ENCODE measurements at regions not wholly inside any gene's neighbourhood (a gene's known extent, or its start where the extent isn't known, plus 50 kb on each side); places are given as distances from the start of the nearest gene placed in this dataset.

GRCh38 chr4:124417371-124417770 lies 295.2 kb downstream of the ANKRD50 start:
- TF ChIP-seq CTCF (IDR thresholded peaks at IDR 0.05; ENCODE audit: low read length) (no peak), EZH2 (IDR thresholded peaks at IDR 0.05; ENCODE audit: borderline replicate concordance, low read length) (no peak)
